ENCODE measurements at regions not wholly inside any gene's neighbourhood (a gene's known extent, or its start where the extent isn't known, plus 50 kb on each side); places are given as distances from the start of the nearest gene placed in this dataset.
"Not testable (repeated sequence)": the region's sequence is repeated elsewhere in the genome, so short reads cannot be mapped to it uniquely, and the experiment has no call there.

DNA sequence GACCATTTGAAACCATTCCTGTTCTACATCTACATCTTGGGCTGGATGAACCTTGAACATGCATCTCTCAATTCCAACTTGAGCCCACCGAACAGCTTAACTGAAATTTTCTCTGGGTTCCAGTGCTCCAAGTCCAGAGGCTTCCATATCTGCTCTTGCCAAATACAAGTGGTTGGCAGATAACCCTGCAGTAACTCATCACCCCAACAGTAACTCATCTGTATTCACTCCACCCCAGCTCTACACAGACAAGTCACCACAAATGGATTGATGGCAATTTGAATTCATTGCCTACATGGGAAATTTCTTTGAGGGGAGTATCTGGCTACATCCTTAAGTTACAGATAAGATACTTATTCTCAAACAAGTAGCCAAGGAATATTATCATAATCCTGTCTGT, 502.4 kb upstream of the TNP1 start:
- no peak for DNase-seq

GRCh38 chr2:217361483-217361880, 501.6 kb upstream of the TNP1 start:
- no peak for DNase-seq

DNA sequence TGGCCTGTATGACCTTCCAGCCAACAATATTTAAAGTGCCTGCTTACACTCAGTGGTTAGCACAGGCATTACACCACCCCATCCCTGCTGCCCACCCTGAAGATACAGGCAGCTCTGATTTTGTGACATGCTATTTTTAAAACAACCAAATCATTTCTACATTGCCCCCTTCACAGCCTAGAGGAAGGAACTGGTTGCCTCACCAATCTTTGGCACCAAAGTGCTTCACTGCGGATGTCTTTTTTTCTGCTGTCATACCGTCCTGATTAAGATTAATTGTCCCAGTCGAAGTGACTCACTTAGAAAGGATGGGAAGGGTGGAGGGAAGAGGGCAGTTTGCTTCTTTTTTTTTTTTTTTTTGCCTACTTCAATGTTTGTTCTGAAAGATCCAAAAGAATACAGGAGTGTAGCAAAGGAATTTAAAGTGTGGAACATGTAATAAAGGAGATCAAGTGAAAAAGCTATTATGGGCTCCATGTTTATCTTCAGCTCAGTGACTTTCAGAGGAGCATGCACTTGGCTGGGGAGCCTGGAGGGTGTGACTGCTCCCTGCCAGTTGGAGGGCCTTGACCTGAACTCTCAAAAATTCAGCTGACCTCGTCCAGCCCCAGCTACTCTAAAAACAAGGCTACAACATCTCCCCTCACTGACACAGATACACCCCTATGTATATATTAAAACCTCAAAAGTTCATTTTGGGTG, 501.1 kb upstream of the TNP1 start:
- peak; percentile 42 to 56 for DNase-seq

DNA sequence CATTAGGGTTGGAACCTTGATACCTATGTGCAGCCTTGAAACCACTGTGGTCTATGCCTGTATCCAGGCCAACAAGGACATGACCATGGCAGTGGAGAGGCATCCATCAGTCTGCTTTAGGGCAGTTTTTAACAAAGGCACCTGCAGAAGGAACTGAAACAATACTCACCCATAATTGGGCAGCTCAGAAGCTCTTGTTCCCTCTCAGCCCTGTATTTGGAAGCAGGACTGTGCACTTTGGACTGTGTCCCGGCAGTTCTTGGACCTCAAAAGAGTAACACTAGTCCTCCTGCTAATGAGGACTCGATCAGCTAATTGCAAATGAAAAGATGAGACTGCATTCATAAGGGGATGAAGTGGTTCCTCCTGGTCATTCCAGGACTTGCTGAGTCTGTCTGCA, 500.2 kb upstream of the TNP1 start:
- no peak for DNase-seq

GRCh38 chr2:217357886-217358620, 498.2 kb upstream of the TNP1 start:
- no peak for DNase-seq

DNA sequence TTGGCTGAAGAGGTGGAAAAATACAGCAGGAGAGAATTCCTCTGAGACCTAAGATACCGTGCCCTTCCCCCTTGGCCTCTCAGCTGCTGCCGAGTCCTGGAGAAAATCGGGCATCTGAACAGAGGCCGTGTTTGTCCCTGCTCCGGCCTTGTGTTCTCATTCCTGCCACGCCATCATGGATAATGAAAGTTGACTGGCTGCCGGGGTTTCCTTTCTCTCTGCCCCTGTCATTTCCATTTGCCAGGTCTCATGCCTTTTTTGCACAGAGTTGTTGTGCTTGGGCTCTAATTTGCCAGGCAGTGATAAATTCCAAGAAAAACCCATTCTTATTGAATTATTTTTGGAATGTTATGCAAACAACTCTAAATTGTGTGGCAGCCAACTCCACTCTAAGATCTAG, 496.9 kb upstream of the TNP1 start:
- no peak for DNase-seq

DNA sequence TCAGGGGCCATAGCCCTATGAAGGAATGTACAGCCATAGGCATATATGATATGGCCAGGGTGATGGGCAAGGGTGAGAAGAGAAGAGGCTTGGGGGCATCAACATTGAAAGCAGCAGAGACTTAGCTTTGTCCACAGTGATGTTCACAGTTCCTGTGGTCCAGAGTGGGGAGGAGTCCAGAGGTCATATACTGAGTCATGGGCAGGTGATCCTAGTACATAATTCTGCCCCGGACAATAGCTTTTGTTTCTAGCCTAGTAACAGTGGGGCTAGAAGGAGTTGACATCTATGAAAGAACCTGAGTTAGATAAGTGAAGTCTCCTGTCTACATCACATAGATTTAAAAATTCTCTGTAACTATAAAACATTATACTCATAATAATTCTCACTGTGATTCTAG, 496.3 kb upstream of the TNP1 start:
- DNase-seq: no peak

- peak; percentile 24 to 31 for DNase-seq
These were observed 493.7 kb upstream of the TNP1 start for GRCh38 chr2:217353591-217353990.

DNA sequence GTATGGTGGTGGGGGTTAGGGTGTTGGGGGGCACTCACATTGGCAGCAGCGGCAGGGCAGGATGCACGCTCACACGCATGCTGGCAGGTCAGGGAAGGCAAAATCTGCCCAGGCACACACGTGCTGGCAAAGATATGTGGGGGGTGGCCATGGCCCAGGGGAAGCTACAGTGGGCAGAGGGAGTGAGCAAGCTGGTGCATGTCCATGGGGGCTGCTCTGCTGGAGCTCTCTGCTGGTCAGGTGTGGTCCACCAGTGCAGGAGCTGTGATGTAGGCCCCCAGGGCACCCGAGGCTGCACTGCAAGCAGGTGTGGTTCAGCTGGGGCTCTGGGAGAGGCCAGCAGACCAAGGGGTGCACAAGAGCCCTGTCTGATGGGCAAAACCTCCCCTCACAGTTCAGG, 491.5 kb upstream of the TNP1 start:
- DNase-seq: no peak

GRCh38 chr2:217349251-217349650, 489.4 kb upstream of the TNP1 start:
- DNase-seq: no peak

GRCh38 chr2:217347630-217348029, 487.8 kb upstream of the TNP1 start:
- not testable (repeated sequence) for DNase-seq

GRCh38 chr2:217346043-217346442, 486.2 kb upstream of the TNP1 start:
- not testable (repeated sequence) for DNase-seq

GRCh38 chr2:217340899-217341298, 481.0 kb upstream of the TNP1 start:
- DNase-seq: no peak

DNA sequence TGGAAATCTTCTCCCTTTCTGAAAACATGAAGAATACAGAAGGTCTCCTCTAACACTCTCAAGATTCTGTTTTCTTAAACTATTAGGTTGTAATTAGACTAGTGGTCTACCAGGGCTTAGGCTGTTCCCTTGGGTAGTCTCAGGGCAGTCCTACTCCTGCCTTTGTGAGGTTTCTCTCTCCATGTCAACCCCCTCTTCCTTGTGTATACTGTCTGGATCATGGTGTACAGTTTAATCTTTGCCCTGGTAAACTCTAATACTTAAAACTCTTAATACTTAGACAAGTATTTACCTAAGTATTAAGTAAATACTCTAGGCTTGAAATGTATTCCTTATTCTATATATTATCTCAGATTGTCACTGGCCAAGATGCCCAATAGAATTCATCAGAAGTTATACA, 480.3 kb upstream of the TNP1 start:
- no peak for DNase-seq

DNA sequence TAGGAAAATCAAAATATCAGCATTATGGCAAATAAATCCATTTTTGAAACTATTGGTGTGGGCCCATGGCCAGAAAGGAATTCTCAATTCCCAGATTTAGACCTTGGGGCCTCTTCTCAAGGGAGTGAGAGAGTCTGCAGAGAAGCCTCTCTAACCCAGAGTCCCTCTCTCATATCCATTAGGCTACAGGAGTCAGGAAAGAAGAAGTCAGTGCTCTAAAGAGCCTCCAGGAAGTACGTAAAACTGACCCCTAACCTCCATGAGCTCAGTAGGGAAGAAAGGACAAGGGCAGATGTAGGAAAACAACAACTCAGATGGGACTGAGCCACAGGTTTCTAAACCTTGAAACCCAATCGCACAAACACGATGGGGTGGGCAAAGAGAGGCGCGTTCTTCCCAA, 479.9 kb upstream of the TNP1 start:
- no peak for DNase-seq

DNA sequence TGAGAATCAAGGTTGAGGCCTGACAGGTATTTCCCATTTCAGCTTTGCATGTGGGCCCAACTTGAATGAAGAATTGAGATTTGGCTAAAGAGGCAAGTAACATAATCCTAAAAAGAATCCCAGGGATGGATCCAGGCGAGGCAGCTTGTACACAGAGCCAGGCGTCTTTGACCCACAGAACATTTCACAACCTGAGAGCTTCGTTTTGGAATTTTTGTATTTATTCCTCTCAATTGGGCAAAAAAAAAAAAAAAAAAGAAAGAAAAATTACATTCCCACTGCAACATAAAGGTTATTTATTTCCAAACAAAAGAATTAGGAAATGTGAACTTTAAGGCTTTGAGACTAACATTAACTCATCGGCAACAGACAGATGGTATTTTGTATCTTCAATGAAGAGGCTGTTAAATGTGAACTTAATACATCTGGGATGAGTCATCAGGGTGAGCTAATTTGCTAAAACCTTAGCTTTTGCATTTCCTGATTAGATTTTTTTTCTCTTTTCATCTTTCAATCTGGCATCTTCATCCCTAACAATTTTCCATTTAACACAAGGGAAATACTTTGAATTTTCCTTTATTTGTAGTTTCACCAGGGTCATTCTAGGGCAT, 478.5 kb upstream of the TNP1 start:
- DNase-seq: no peak

- no peak for DNase-seq
These were observed 477.9 kb upstream of the TNP1 start for GRCh38 chr2:217337771-217338170.

DNA sequence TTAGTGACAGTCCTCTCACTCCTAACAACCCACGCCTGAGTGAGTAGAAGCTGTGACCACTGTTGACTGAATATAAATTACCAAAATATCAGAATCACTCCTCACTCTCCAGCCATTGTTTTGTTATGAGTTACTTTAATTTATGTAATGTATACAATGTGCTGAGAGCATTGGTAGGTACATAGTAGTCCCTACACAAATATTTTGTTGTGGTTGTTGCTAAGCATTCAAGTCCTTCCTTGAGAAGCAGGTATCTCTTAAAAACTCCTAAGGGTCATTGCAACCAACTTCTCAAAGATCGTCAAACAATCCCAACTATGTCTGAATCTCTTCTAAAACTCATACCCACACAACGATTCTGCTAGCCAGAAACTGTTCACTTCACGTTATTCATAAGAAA, 476.8 kb upstream of the TNP1 start:
- DNase-seq: no peak

GRCh38 chr2:217335341-217335966, 475.6 kb upstream of the TNP1 start:
- DNase-seq: no peak

- DNase-seq: no peak
These were observed 474.7 kb upstream of the TNP1 start for GRCh38 chr2:217334561-217334960.

- no peak for DNase-seq
These were observed 473.0 kb upstream of the TNP1 start for GRCh38 chr2:217332866-217333265.

- DNase-seq: no peak
These were observed 472.5 kb upstream of the TNP1 start for GRCh38 chr2:217332417-217332791.

GRCh38 chr2:217331523-217332416, 471.9 kb upstream of the TNP1 start:
- DNase-seq: no peak
